GM21723 (cell line): ENCODE measurements at regions not wholly inside any gene's neighbourhood (a gene's known extent, or its start where the extent isn't known, plus 50 kb on each side); places are given as distances from the start of the nearest gene placed in this dataset.

Experiments used
- ATAC-seq: cut with Tn5 transposase; IDR thresholded peaks from one replicate; pipeline ENCODE4 v1.9.1; 2021; ENCODE audit warnings: mild to moderate bottlenecking, moderate library complexity; ENCODE audit not compliant: unreplicated experiment

GRCh38 chr17:15112846-15113617, 152.1 kb downstream of the PMP22 start:
- no peak for ATAC-seq

- no peak for ATAC-seq
Observed at GRCh38 chr17:15109608-15110007, 155.5 kb downstream of the PMP22 start.

- no peak for ATAC-seq
Observed at GRCh38 chr17:15108992-15109391, 156.1 kb downstream of the PMP22 start.

- ATAC-seq: no peak
Observed at GRCh38 chr17:15106540-15106939, 158.6 kb downstream of the PMP22 start.

- no peak for ATAC-seq
Observed at GRCh38 chr17:15103785-15104184, 161.3 kb downstream of the PMP22 start.

DNA sequence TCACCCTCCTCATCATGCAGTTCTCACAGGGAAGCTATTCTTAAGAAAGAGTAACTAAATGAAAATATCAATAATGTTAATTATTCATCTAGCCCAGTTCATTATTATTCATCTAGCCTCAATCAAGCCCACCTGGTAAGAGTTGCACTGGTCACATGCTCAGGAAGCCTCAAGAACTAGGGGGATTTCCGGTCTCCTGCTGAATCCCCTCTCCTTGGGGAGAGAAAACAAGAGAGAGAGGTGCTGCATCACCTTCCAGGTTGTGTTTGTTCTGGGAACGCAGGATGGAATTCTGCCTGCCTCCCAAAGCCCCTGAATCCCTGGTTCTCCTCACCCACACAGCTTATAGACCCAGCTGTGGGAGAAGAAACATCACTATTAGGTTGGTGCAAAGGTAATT, 164.0 kb downstream of the PMP22 start:
- ATAC-seq: no peak

DNA sequence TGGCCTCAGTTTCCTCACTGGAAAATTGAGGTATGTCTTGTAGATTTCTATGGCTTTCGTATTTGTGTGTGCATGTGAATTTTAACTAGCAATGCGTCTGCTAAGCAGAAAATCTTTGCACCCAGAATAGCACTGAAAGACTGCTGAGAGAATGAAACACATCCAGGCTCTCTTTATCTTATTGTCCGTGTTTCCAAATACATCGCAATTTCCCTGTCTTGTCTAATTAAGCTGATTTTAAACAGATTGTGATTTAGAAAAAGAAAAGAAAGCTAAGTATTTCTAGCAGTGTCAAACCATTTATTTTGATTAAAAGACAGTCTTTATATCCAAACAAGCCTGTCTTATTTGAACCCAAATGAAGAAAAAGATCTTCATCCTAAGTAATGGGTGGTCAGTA, 168.6 kb downstream of the PMP22 start:
- ATAC-seq: no peak

- ATAC-seq: no peak
Observed at GRCh38 chr17:15095935-15096334, 169.2 kb downstream of the PMP22 start.

- no peak for ATAC-seq
Observed at GRCh38 chr17:15092762-15093161, 172.4 kb downstream of the PMP22 start.

DNA sequence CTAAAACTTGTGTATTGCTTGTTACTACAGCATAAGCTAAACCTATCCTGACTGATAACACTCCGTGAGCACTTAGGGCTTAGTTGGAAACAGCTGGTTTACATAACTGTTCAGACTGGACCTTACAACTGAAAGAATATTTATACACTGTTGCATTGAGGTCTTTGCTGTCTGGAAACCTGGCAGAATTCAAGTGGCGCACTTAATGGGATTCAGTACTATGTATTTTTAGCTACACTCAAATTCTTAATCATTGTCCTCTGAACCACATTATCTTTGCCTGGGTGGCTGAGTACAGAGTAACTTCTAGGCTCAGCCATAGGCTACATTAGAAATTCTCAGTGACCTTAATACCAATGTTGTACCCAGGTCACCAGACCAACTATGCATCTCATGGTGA, 172.9 kb downstream of the PMP22 start:
- ATAC-seq: no peak

DNA sequence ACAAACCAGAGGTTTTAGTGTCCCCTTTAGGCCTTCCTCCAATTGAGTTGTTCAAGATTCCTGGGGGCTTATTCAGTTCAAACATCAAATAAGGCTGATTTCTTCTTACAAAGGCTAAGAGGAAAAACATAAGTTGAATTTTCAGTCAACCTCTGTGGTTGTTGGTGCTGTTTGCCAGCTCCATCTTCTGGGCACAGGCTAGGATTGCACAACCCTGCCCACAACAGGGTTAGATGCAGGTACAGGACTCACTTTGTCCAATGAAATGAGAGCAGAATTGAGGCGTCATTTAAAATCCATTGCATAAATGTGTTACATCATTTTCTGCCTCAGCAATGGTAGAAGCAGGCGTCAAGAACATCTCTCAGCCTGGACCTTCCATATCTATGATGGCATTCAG, 173.3 kb downstream of the PMP22 start:
- no peak for ATAC-seq

- no peak for ATAC-seq
Observed at GRCh38 chr17:15090533-15090932, 174.6 kb downstream of the PMP22 start.

DNA sequence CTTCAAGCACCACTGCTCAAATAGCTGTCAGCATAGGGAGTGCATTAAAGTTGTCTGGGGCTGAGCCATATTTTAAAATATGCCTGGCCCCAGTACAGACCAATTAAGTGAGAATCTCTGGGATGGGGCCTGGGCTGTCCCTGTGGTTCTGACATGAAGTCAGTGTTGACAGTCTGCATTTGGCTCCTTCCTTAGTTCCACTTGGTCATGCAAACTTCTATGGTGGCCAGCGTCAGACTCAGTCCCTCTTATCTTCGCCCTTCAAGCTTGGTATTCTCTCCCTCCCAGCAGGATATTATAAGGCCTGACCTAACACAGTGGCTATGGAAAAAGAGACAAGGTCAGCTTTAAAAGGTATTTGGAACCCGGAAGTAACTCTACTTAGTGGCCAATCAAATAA, 177.2 kb downstream of the PMP22 start:
- no peak for ATAC-seq

- ATAC-seq: no peak
Observed at GRCh38 chr17:15086776-15087295, 178.3 kb downstream of the PMP22 start.

DNA sequence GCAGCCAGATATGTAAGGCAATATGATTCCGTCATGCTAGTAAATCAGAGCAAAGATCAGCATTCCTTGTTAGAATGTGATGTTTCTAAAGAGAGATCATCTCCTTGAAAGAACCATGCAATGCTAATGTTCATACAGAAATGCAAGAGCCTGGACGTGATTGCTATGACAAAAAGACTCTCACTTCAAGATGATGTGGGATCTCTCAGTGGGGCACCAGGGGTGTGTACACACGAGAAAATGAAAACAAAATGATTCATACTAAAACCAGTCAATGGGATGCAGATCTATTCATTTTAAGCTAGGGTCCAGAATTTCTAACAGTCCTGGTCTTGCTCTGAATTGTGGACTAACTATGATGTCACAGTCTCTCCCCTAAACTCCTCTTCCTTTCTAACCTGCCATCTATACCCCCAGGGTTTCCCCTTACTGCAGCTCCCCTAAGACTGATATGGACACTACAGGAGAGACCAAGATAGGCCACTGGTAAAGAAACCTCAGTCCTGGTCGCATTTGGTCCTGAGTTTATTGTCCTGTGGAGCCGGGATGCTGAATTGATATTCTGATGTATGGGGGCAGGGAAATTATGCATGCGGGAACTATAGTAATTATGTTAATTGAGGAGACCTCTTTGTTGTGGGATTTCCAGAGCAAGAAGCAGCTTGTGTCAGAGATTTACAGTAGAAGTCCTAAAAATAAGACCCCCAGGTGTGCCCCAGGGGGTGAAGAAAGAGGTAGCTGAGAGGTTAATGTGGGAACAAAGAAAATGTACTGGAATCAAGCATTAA, 179.0 kb downstream of the PMP22 start:
- no peak for ATAC-seq

DNA sequence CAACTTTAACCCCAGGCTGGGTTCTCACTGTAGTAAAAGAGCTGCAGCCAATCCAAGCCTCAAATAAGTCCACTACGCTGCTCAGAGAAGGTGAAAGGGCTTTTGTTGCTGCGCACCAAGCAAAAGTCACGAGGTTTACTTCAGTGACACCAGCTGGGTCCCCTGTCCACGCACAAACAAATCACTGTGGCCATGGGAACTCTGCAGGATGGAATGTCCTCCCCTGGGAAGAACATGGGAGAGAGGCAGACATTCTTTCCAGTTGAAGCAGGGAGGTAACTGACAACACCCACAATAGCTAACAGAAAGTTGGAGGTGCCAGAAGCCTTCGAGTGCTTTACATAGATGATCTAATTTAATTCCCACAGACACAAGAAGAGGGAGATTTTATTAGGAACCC, 181.9 kb downstream of the PMP22 start:
- ATAC-seq: no peak

- ATAC-seq: no peak
Observed at GRCh38 chr17:15081008-15081407, 184.1 kb downstream of the PMP22 start.

DNA sequence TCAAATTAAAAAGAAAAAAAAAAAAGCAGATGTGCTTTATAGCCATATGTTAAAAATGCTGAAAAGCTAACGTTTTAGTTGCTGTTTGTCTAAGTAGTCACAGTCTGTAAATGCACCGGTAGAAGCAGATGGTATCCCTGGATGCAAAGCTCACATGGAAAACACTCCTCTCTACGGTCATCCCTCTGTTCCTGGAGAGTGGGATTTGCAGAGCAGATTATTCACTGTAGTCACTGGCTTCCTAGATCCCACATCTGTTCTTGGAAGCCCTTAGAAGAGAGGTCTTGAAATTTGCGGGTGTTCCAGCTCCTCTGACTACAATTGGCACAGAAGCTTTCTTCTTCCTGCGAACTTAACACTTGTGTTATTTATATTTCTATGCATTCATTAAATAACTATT, 186.6 kb downstream of the PMP22 start:
- no peak for ATAC-seq

DNA sequence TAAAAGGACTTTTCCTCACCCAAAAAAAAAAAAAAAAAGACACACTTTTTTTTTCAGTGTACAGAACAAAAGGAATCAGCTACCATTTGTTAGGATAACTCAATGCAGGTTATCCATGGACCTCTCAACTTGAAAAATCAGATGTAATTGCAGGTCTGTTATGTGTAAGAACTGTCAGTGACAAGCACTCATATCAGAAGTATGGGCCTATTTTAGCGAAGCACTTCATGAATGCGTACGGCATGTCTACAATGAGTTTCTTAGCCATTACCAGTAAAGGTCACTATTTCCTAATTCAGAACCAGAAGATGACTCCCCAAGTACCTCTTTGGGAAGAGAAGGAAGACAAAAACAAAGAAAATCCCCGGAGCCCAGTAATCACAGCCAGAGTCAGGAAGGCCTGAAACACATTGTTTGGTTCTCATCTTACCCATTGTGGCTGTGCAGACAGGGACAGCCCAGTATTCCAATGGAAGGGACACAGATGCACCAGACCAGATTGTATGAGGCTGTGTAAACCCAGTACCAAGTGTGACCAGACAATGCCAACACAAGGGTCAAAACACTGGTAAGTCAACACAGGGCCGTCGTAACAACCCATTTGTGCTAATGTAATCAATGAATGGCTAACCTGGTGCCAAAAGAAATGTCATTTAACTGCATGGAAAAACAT, 188.0 kb downstream of the PMP22 start:
- no peak for ATAC-seq

DNA sequence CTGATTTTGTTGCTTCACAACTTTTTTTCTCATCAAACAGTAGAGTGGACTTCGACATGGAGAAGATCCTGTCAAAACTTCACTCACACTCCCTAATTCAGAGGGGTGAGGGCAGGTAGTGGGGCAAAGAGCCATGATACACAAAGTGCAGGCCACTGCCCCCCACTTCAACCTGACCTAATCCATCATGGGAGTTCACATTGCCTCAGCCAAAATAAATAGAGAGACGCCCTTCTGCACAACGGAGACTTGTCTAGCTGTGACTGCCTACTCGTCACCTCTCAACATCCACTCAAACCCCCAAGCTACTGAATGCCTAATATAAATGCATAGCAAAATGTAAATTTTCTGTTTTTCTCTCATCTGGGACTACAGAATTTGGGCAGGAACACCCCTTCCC, 213.2 kb downstream of the PMP22 start:
- ATAC-seq: no peak

- no peak for ATAC-seq
Observed at GRCh38 chr17:15049795-15050160, 215.3 kb downstream of the PMP22 start.
